ENCODE measurements at regions not wholly inside any gene's neighbourhood (a gene's known extent, or its start where the extent isn't known, plus 50 kb on each side); places are given as distances from the start of the nearest gene placed in this dataset.
A peak's percentile ranks its signal among the peaks of the same experiment; 100 is the strongest.

- TF ChIP-seq CTCF (IDR thresholded peaks at IDR 0.05; ENCODE audit: insufficient read depth, low read length, severe bottlenecking) = no peak
- Histone ChIP-seq H3K27me3 (ENCODE audit: control insufficient read depth, insufficient read depth, low read length) (no peaks in the 10 kb centered on the region), H3K36me3 (ENCODE audit: control insufficient read depth, insufficient read depth, low read length) (no peaks in the 10 kb centered on the region), H3K4me3 (ENCODE audit: low read depth, low read length) (no peak overlapping the region)
- peak; percentile 92 for DNase-seq (ENCODE audit: low read depth)
- no peak for FAIRE-seq
These were observed 368.0 kb downstream of the MFSD1 start for GRCh38 chr3:159169828-159170227.

GRCh38 chr3:159170436-159171003 lies 368.7 kb downstream of the MFSD1 start:
- no peaks in the 10 kb centered on the region for H3K36me3 ChIP-seq (ENCODE audit: control insufficient read depth, insufficient read depth, low read length)
- no peak overlapping the region for H3K4me3 ChIP-seq (ENCODE audit: low read depth, low read length)
- H3K27me3 ChIP-seq (ENCODE audit: control insufficient read depth, insufficient read depth, low read length) = no peaks in the 10 kb centered on the region
- DNase-seq (ENCODE audit: low read depth) (no peak), FAIRE-seq (no peak)
- TF ChIP-seq CTCF (IDR thresholded peaks at IDR 0.05; ENCODE audit: insufficient read depth, low read length, severe bottlenecking) = no peak

- no peak for TF ChIP-seq CTCF (IDR thresholded peaks at IDR 0.05; ENCODE audit: insufficient read depth, low read length, severe bottlenecking)
These were observed 369.5 kb downstream of the MFSD1 start for GRCh38 chr3:159171333-159171732.

GRCh38 chr3:159172473-159172872 lies 370.6 kb downstream of the MFSD1 start:
- no peaks in the 10 kb centered on the region for H3K27me3 ChIP-seq (ENCODE audit: control insufficient read depth, insufficient read depth, low read length)
- no peak for DNase-seq (ENCODE audit: low read depth)
- no peaks in the 10 kb centered on the region for H3K36me3 ChIP-seq (ENCODE audit: control insufficient read depth, insufficient read depth, low read length)
- FAIRE-seq = no peak
- TF ChIP-seq CTCF (IDR thresholded peaks at IDR 0.05; ENCODE audit: insufficient read depth, low read length, severe bottlenecking) = no peak
- H3K4me3 ChIP-seq (ENCODE audit: low read depth, low read length) = no peak overlapping the region

More at GRCh38 chr3:159171333-159171732, 369.5 kb downstream of the MFSD1 start:
- no peak overlapping the region for H3K4me3 ChIP-seq (ENCODE audit: low read depth, low read length)
- no peaks in the 10 kb centered on the region for H3K36me3 ChIP-seq (ENCODE audit: control insufficient read depth, insufficient read depth, low read length)
- FAIRE-seq (no peak), DNase-seq (ENCODE audit: low read depth) (no peak)
- no peaks in the 10 kb centered on the region for H3K27me3 ChIP-seq (ENCODE audit: control insufficient read depth, insufficient read depth, low read length)

- no peak for FAIRE-seq
- TF ChIP-seq CTCF (IDR thresholded peaks at IDR 0.05; ENCODE audit: insufficient read depth, low read length, severe bottlenecking) = no peak
- Histone ChIP-seq H3K27me3 (ENCODE audit: control insufficient read depth, insufficient read depth, low read length) (no peaks in the 10 kb centered on the region), H3K36me3 (ENCODE audit: control insufficient read depth, insufficient read depth, low read length) (no peaks in the 10 kb centered on the region), H3K4me3 (ENCODE audit: low read depth, low read length) (no peak overlapping the region)
- peak; percentile 82 for DNase-seq (ENCODE audit: low read depth)
These were observed 373.1 kb downstream of the MFSD1 start for GRCh38 chr3:159174715-159175692.

Measured in bronchial epithelial cell (primary cell).